Fibroblast of upper back skin (primary cell): ENCODE measurements at regions not wholly inside any gene's neighbourhood (a gene's known extent, or its start where the extent isn't known, plus 50 kb on each side); places are given as distances from the start of the nearest gene placed in this dataset.

Experiments
- DNase-seq: peaks from one replicate; pipeline ENCODE4 v3.0.0-alpha.2; 2013

DNA sequence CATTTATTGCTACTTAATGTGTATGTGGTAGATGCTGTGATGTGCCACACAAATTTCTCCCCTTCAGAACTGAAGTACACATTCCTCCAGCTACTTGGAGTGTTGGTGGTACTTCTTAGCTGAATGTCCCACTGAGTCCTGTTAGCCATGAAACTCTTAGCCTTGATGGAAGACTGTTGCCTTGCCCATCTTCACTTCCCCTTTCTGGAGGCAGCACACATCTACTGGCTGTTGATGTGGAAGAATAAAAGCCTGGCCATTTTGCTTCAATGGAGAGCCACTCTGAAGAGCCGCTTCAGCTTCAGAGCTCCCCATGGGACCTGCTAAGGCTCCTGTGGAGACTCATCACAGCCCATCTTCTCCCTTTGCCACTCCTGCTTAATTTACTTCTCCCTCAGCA lies 157.7 kb upstream of the PITX2 start:
- DNase-seq, result no peak

DNA sequence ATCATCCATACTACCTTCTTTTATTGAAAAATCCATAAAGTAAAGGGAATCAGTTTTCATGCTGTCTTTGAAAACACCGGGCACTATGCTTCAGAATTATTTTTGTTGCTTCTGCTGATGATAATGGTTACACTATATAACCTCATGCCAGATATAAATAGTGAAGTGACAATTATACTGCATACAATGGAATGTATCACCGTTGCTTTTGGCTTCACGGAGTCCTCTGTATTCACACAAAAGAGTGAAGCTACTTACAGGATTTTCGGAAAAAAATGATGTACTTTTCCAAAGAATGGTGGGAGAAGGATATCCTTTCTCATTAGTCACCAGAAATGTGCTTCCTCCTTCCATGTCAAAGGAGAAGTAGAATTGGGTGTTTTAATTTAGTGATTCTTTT lies 159.1 kb upstream of the PITX2 start:
- DNase-seq, result no peak

DNA sequence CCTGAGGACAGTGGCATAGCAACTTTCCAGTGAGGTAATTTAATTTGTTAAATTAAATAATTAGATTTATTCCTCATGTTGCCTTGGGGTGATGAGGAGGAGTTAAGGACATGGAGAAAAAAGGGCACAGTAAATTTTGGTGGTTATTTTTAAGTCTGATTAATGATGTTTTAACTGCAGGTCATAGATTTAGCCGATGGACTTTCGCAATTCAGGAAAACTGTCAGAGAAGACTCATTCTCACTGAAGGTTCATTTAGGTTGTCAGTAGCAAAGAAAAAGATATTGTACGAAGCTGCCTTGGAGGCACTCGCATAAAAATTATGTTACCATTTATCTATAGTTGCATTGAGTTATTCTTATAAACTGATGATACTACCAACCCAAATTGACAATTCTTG lies 164.2 kb upstream of the PITX2 start:
- peak; percentile 47 for DNase-seq

DNA sequence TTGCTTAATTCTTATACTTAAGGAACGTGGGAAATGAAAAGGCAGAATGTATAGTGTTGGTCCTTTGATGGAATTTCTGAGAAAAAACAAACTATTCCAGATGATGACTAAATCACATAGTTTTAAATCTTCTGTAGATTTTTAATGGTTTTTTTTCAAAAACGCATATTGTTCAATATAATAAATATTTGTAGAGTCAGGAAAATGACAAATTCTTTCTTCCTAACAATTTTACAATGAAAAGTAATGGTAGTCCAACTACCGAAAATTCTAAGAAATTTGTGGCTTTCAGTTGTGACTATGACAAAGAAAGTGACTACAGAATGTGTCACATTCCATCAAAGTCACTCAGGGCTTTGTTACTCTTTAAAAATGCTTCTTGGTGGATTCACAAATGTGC lies 164.8 kb upstream of the PITX2 start:
- peak; percentile 23 for DNase-seq

DNA sequence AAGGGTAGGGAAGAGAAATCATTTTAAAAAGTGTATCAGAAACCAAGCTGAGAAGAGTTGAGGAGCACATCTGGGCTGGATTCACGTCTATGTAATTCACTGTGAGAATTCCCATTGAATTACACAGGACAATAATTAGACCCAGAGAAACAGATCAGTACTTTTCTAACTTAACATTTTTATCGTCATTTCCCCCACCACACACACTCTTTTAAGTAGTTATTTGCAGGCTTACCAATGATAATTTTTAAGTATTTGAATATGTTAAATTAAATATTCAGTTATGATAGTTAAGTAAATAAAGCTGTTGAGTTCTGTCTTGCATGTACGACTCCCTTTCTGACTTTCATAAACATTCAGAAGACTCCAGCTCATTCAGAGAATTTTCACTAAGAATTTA lies 165.4 kb upstream of the PITX2 start:
- DNase-seq, result no peak

DNA sequence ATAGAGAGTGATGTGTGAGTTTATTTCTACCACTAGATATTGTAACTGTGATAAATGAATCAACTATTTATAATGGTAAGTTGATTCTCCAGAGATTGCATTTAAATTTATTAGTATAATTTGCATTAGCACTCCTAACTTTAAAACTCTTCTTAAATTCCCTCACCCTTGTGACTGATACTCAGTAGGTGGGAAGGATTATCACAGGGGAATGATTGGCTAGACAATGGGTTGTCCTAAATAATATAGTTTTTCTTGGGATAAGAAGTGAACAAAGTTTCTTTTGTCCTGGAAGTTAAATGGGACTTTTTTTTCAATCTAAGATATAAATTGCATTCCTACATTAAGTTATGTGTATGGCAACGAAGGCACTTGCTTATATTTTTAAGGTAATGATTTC lies 169.2 kb upstream of the PITX2 start:
- DNase-seq, result no peak

DNA sequence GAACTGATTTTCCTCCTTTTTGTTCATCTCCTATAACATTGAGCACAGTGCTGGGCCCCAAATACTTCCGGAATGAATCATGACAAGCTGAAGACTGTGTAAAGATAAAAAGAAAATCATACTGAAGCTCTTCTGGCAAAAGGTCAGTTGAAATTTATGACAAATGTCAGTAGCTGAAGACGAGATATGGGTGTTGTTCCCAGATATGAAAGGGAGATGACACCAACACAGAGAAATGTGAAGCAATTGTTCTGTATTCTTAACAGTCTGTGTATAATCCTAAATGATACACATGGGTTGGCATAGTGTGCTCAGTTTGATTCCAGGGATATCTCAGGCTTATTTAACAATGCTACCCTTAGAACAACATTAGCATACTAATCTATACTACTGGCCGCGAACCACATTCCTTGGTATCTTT lies 170.5 kb upstream of the PITX2 start:
- peak; percentile 60 for DNase-seq

DNA sequence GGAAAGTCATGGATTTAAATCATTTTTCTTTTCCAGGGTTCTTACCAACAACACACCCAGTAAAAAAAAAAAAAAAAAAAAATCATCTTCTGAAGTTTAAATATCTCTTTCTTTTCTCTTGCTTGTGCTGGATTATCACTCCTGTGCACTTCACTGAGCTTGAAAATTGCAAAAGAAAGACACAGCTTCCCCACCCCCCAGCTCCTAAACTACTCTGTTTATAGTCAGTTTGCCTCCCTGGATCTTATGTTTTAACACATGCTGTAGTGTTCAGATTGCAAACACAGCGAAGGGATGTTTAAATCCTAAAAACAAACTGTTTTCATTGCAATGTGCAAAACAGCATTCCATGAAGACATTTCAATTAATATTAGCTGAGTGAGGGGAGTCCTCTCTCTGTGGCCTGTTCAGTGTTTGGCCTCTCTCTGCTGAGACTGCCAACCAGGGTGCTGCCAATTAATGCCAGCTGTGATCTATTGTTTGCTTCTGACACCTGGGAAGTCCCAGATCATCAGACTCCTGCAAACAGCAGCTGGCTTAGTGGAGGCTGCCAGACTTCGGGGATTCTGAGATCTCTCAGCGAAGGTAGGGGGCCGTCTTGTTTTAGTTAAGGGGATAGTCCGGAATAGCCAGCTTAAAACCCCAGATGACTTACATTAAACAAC lies 171.1 kb upstream of the PITX2 start:
- no peak for DNase-seq

DNA sequence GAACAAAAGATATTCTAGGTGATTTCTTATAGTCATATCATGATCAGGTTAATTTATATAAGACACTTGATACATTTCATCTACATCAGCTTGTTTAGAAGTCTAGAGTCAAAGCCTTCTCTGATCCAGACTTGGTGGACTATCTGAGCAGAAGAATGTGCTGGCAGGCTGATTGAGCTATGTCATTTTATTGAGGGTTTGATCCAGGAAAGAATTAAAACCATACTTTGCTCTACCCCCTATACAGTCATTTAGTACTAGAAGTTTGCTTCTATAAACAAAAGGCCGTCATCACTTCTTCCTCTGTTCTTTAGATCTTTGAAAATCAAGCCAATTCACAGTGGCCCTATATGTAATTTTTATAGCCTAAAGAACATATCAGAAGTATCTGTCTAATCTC lies 173.1 kb upstream of the PITX2 start:
- peak; percentile 62 for DNase-seq

DNA sequence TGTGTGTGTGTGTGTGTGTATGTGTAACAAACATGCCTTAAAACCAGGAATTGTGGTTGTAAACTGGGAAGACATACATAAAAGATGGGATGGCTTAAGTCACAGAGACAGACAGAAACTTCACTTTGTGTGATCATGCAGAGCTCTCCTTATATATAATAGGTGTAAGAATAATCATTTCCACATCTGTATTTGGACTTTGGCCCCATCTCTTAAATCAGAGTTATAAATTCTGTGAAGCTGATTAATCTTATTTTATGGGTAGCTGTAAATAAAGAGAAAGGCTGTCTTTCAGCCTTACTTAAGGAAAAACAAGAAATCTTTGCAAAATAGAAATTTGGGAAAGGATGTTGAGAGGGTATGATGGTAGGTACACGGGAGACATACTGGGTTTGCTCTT lies 174.6 kb upstream of the PITX2 start:
- no peak for DNase-seq

DNA sequence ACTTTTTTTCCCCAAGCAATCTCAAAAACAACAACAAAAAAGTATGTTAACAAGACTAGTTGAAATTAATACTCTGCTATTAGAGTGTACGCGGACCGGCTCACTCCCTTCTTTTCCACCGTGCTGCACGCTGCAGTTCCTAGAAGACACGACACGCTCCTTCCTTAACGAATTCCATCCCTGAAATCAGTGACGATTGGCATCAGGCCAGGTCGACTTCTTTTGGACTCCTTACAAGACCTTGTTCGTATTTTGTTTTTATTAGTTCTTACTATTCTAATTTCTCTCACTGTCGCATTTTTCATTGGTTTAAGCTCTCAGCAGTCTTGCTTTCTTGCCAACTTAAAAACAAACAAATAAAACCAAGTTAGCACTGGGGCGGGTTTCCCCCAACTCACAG lies 175.8 kb upstream of the PITX2 start:
- peak; percentile 38 for DNase-seq

DNA sequence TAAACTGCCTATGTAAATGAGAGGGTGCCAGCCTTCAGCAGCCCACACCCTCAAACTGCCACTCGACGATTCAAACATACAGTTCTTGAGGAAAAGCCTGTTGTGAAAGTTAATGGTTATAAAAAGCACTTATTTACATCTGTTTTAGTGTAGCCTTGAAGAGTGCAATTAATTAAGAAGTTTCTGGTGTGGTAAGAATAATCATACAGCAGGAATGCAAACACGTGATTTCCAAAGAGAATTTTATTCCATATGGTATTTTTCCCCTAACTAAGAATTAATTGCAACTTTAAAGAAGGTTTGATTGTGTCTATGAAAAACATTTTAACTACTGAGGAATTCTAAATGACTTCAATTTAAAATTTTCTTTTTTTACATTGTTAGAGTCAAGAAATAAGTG lies 176.3 kb upstream of the PITX2 start:
- DNase-seq, result peak; percentile 52

DNA sequence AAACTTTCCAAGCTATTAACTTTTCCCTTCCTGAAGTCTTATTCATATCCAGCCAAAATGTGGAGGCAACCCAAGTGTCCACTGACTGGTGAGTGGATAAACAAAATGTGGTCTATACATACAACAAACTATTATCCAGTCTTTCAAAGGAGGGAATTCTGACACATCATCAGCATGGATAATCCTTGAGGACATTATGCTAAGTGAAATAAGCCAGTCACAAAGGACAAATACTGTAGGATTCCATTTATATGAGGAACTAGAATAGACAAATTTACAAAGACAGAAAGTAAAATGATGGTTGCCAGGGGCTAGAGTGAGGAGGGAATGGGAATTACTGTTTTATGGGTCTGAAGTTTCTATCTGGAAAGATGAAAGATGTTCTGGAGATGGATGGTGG lies 178.7 kb upstream of the PITX2 start:
- no peak for DNase-seq

DNA sequence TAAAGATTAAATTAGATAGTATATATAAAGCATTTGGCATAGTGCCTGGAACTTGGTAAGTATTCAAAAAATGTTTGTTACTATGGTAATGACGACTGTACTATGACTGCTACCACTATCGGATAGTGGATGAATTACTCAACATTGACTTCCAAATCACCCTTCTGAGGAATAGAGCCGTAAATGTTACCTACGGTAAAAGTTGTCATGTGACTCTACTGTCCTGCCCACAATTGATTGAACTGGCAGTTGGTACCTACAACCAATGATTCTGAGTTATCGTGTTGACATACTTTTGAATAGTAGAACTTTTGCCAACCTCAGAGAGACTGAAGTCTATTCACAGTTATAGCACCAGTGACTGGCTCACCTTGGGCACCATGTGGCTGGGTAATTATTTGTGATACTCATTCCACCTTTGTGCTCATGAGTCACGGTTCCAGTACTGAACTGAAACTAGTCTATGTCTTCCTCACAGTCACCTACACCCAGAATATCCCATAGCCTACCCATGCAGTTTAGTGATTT lies 185.5 kb upstream of the PITX2 start:
- DNase-seq, result peak; percentile 61

DNA sequence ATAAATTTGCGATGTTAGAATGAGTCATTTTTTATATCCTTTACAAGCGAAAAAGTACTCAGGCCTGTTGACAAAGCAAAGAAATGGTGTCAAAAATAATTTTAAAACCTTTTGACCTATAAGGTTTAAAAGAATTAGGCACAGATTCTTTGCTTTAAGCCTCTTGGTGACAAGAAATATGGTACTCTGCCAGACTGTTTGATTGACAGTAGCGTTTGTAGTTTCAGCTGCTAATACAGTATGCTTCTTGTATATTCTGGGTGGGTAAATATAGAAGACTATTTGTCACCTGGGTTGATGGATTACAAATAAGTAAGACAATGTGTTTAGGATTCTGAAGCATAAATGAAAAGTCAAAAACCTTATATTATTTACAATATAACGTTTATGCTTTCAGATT lies 193.1 kb upstream of the PITX2 start:
- no peak for DNase-seq

DNA sequence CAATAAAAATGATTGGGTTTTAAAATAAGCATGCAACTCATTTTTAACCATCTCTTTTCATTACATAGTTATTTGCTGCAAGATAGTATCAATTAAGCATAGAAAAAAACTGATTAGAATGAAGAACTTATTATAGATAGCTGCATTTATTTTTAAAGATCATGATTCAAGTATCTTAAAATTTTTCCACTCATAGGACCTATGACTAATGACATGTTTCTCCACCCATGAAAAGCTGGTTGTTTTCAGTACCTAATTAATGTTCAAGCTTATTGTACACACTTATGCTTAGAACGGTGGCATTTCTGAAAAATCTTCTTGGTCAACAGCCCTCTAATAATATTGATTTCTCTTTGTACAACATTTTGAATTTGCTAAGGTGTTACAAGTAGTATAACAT lies 193.5 kb upstream of the PITX2 start:
- no peak for DNase-seq

DNA sequence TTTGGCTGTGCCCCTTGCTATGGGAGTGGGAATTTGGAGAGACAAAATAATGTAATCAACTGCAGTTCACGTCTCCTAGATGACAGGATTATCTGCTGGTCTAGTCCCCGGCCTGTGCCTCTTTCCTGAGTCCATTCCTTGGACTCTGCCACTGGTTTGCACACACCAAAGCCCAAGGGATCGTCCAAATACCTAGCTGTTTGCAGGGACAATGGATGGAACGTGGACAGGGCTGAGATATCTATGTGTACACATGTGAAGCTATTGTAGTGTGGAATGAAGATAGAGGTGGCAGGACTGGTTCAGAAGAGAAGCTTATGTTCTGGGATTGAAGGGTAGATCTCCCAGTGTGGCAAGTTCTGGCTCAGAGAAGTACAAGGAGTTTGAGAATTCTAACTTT lies 198.3 kb upstream of the PITX2 start:
- DNase-seq, result no peak

DNA sequence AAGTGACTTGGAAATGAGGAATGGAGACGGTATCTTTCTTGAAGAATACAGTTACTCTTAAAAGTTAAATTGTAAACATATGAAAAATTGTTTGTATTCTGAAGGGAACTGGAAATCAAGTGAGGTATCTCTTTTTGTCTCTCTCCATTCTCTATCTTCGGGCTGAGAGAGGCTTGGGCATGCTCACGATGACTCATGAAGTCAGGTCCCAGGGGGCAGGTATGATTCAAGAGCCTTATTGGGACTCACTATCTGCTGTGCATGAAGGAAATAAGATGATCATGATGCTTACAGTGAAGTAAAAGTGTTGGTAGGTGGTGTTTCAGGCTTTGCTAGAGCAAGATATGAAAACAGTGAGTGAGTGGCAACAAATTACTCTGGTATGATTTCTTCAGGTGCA lies 200.4 kb upstream of the PITX2 start:
- DNase-seq, result peak; percentile 77

DNA sequence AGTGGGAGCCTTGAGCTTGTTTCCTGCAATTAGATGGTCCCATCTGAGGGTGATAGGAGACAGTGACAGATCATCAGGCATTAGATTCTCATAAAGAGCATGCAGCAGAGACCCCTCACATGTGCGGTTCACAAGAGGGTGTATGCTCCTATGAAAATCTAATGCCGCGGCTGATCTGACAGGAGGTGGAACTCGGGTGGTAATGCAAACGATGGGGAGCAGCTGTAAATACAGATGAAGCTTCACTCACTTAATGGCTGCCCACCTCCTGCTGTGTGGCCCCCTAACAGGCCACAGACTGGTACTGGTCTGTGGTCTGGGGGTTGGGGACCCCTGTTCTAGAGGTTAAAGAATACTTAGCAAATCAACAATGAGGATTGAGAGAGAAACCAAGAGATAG lies 201.5 kb upstream of the PITX2 start:
- DNase-seq, result no peak

DNA sequence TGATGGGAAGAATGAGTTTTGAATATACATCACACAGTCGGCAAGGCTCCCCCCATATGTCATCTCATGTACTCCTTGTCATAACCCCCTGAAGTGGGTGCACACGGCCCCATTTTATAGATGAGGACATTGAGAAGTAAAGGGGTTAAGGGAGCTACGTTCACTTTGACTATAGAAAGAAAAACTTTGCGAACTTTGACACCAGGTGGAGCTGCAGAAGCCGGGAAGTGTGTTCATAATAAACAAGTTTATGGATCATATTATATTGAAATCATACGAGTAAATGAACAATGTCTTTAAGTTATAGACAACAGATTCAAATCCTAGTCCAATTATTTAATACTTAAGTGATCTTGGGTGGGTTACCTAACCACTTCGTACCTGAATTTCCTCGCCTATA lies 203.8 kb upstream of the PITX2 start:
- DNase-seq, result no peak

DNA sequence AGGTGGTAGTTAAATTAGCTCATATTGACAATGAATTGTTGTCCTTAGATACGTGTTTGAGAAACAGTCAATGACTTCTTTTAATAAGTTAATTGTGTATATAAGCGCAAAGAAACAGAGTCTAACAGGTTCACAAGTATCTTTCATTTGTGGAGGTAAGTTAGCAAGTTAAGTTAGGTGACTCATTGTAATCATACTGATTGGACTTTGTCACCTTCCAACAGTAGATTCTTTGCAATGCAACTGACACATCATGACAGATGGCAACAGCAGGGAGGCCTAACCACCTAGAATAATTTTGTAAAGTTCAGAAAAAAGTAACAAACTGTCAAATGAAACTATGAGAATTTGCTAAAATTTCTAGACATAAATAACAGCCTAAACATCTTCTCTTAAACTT lies 207.6 kb upstream of the PITX2 start:
- no peak for DNase-seq

DNA sequence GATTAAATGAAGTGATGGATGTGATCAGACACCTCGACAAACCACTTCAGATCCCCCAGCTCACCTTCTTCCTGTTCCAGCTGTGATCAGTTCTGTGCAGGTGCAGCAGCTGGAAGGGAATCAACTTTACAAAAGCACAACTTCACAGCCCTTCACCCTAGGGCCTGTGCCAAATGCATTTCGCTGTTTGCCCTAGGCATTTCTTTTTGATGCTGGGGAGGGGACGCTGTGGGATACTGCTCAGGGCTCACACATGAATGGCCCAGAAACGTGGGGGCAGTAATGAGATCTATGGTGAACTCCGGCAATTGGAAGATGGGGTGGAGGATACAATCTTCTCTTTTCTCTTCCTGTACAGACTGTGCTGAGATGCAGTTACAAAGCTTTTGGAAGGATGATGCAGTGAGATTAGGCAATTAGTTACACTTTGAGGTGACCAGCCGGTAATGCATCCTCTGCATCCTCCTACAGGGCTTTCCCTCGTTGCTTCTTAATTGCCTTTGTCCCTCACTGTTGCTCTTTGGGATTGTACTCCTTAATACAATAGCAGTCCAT lies 215.1 kb upstream of the PITX2 start:
- no peak for DNase-seq

DNA sequence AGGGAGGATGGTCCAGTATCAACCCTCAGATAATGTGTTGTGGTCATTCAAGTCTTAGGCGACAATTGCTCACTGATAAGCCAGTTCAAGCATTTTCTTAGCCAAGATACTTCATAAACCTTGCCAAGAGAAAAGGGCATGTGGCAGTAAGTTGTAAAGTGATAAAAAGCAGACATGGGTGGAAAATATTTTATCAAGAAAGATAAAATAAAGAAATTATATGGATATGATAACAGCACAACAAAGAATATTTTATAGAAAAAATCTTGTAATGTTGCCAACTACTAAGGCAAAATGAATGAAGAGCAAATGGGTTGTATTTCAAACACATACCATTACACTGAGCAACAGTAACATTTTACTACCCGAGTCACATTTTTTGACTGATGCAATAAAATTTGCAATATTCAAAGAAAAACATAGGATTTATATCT lies 217.4 kb upstream of the PITX2 start:
- DNase-seq, result peak; percentile 77

DNA sequence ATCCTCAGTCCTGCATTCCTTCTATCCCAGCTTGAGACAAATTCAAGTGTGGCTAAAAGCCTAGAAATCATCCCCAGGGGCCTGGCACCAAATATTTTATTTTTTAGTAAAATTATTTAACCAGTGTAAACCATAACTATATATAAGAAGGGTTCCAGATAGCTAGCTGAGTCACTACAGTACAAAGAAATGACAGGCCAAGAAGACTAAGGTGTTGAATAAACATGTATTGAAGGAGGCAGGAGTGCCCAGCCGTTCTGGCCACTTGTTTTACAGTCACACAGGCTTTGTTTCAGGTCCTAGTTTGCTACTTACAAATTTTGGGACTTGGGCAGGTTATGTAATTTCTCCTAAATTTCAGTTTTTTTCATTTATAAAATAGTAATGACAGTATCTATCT lies 225.9 kb upstream of the PITX2 start:
- DNase-seq, result no peak

DNA sequence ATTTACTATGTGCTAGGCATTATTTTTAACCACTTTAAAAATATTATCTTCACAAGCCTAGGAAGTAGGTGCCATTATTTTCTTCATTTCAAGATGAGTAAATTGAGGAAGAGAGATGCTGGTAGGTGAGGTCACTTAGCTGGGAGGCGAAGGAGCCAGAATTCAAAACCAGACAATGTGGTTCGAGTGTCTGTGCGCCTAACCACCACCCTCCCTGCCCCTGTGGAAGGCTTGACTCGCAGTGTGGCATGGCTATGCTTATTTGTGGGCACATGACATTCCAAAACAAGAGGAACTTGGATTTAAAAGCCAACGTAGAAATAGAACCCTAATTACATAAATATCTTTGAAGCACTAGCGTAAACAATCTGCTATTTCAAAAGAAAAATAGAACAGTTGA lies 226.6 kb upstream of the PITX2 start:
- no peak for DNase-seq
